ENCODE measurements at regions not wholly inside any gene's neighbourhood (a gene's known extent, or its start where the extent isn't known, plus 50 kb on each side); places are given as distances from the start of the nearest gene placed in this dataset.

GRCh38 chr2:76427452-76427851, 716.7 kb upstream of the GCFC2 start:
- no peak overlapping the region for H3K27ac Mint-ChIP-seq
- no peak for DNase-seq (ENCODE audit: extremely low spot score, unreplicated experiment)
- no peak for TF ChIP-seq CTCF (conservative IDR thresholded peaks at IDR 0.05)
- peaks cover 5% of the 10 kb centered on the region for H3K9me3 Mint-ChIP-seq
- H3K4me3 Mint-ChIP-seq: no peak overlapping the region
- no peaks in the 10 kb centered on the region for H3K4me1 Mint-ChIP-seq (ENCODE audit: unreplicated experiment)
- peaks cover 15% of the 10 kb centered on the region for H3K27me3 Mint-ChIP-seq
- no peaks in the 10 kb centered on the region for H3K36me3 Mint-ChIP-seq

GRCh38 chr2:76415821-76416220, 705.1 kb upstream of the GCFC2 start:
- no peak for DNase-seq (ENCODE audit: extremely low spot score, unreplicated experiment)
- no peaks in the 10 kb centered on the region for H3K36me3 Mint-ChIP-seq
- H3K4me1 Mint-ChIP-seq (ENCODE audit: unreplicated experiment): peaks cover 4% of the 10 kb centered on the region
- H3K9me3 Mint-ChIP-seq: no peaks in the 10 kb centered on the region
- H3K4me3 Mint-ChIP-seq: no peak overlapping the region
- peaks cover 18% of the 10 kb centered on the region for H3K27me3 Mint-ChIP-seq
- no peak for TF ChIP-seq CTCF (conservative IDR thresholded peaks at IDR 0.05)
- H3K27ac Mint-ChIP-seq: no peak overlapping the region

DNA sequence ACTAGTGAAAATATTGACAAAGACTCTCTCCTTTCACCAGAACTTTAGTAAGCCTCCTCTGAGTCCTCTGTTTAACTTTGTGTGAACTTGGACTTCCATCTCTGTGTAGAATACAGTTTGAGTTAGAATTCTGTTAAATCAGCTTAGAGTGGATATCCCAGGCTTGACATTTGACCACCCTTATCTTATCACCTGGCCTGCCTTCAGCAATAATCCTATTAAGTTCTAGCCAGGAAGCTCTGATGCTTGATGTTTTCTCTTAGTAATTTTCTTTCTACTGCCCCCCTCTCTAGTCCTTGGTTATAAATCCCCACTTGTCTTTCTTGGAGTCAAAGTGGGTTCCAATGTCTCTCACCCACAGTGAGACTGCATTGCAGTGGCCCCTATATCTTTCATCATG, 702.7 kb upstream of the GCFC2 start:
- no peak overlapping the region for H3K4me3 Mint-ChIP-seq
- no peak for TF ChIP-seq CTCF (conservative IDR thresholded peaks at IDR 0.05)
- no peak overlapping the region for H3K27ac Mint-ChIP-seq
- H3K4me1 Mint-ChIP-seq (ENCODE audit: unreplicated experiment): no peaks in the 10 kb centered on the region
- DNase-seq (ENCODE audit: extremely low spot score, unreplicated experiment): no peak
- no peaks in the 10 kb centered on the region for H3K36me3 Mint-ChIP-seq
- peaks cover 5% of the 10 kb centered on the region for H3K27me3 Mint-ChIP-seq
- no peaks in the 10 kb centered on the region for H3K9me3 Mint-ChIP-seq

GRCh38 chr2:76406134-76406855, 695.6 kb upstream of the GCFC2 start:
- Mint-ChIP-seq H3K4me1 (ENCODE audit: unreplicated experiment) (no peaks in the 10 kb centered on the region), H3K27ac (no peak overlapping the region), H3K36me3 (no peaks in the 10 kb centered on the region), H3K27me3 (no peaks in the 10 kb centered on the region), H3K4me3 (no peak overlapping the region), H3K9me3 (peaks cover 4% of the 10 kb centered on the region)
- TF ChIP-seq CTCF (conservative IDR thresholded peaks at IDR 0.05): no peak
- DNase-seq (ENCODE audit: extremely low spot score, unreplicated experiment): no peak

GRCh38 chr2:76393356-76393755, 682.6 kb upstream of the GCFC2 start:
- no peak for TF ChIP-seq CTCF (conservative IDR thresholded peaks at IDR 0.05)
- Mint-ChIP-seq H3K4me1 (ENCODE audit: unreplicated experiment) (peaks cover 11% of the 10 kb centered on the region), H3K27me3 (no peaks in the 10 kb centered on the region), H3K9me3 (peaks cover 5% of the 10 kb centered on the region), H3K4me3 (no peak overlapping the region), H3K27ac (no peak overlapping the region), H3K36me3 (no peaks in the 10 kb centered on the region)
- DNase-seq (ENCODE audit: extremely low spot score, unreplicated experiment): no peak

All from type B pancreatic cell (in vitro differentiated cells).